Astrocyte (in vitro differentiated cells and primary cell): ENCODE measurements at regions not wholly inside any gene's neighbourhood (a gene's known extent, or its start where the extent isn't known, plus 50 kb on each side); places are given as distances from the start of the nearest gene placed in this dataset.
"Not testable (repeated sequence)": the region's sequence is repeated elsewhere in the genome, so short reads cannot be mapped to it uniquely, and the experiment has no call there.

ENCODE experiments used
- DNase-seq: peaks from one replicate; pipeline ENCODE4 v3.0.0-alpha.2; 2010; ENCODE audit warnings: low read depth
- FAIRE-seq: peaks from 2 replicates; lab custom pipeline; 2011; peaks lifted over from hg19 to GRCh38; lab: Jason Lieb, UNC
- H2AFZ ChIP-seq: 2 replicates; pipeline ENCODE4 v1.6.0; 2012; ENCODE audit warnings: low read depth, low read length, inconsistent platforms
- H3K27ac ChIP-seq: 2 replicates; pipeline ENCODE4 v1.5.1; 2011; ENCODE audit warnings: low read depth, low read length, inconsistent platforms
- H3K27me3 ChIP-seq: 2 replicates; pipeline ENCODE4 v1.6.0; 2011; ENCODE audit warnings: low read length, inconsistent platforms; ENCODE audit not compliant: insufficient read depth
- H3K36me3 ChIP-seq: 2 replicates; pipeline ENCODE4 v1.5.1; 2011; ENCODE audit warnings: low read length, inconsistent platforms; ENCODE audit not compliant: insufficient read depth
- H3K4me1 ChIP-seq: 2 replicates; pipeline ENCODE4 v1.5.1; 2011; ENCODE audit warnings: low read length, inconsistent platforms; ENCODE audit not compliant: insufficient read depth
- H3K4me2 ChIP-seq: 2 replicates; pipeline ENCODE4 v1.6.0; 2012; ENCODE audit warnings: low read length, inconsistent platforms
- H3K4me3 ChIP-seq: 2 replicates; pipeline ENCODE4 v1.5.1; 2011; ENCODE audit warnings: low read depth, mild to moderate bottlenecking, low read length, inconsistent platforms; ENCODE audit not compliant: insufficient read depth
- H3K79me2 ChIP-seq: 2 replicates; pipeline ENCODE4 v1.6.0; 2012; ENCODE audit warnings: mild to moderate bottlenecking, low read length, inconsistent platforms; ENCODE audit not compliant: insufficient read depth
- H3K9ac ChIP-seq: 2 replicates; pipeline ENCODE4 v1.6.0; 2012; ENCODE audit warnings: mild to moderate bottlenecking, low read length, inconsistent platforms
- H3K9me3 ChIP-seq: 2 replicates; pipeline ENCODE4 v1.5.1; 2012; ENCODE audit warnings: low read depth, mild to moderate bottlenecking, low read length, inconsistent platforms; ENCODE audit not compliant: insufficient read depth
- H4K20me1 ChIP-seq: 2 replicates; pipeline ENCODE4 v1.6.0; 2012; ENCODE audit warnings: low read length, inconsistent platforms; ENCODE audit not compliant: insufficient read depth
- H3K27ac Mint-ChIP-seq: one replicate; pipeline ENCODE4 v1.8.0; 2021; ENCODE audit warnings: mild to moderate bottlenecking, mixed read lengths; ENCODE audit not compliant: unreplicated experiment
- H3K27me3 Mint-ChIP-seq: one replicate; pipeline ENCODE4 v1.8.0; 2021; ENCODE audit warnings: low read depth, mixed read lengths; ENCODE audit not compliant: unreplicated experiment
- H3K36me3 Mint-ChIP-seq: one replicate; pipeline ENCODE4 v1.8.0; 2021; ENCODE audit warnings: low read depth, mixed read lengths; ENCODE audit not compliant: unreplicated experiment
- H3K4me1 Mint-ChIP-seq: one replicate; pipeline ENCODE4 v1.8.0; 2021; ENCODE audit warnings: low read depth, mixed read lengths; ENCODE audit not compliant: unreplicated experiment
- H3K4me3 Mint-ChIP-seq: one replicate; pipeline ENCODE4 v1.8.0; 2021; ENCODE audit warnings: mild to moderate bottlenecking, moderate library complexity, mixed read lengths; ENCODE audit not compliant: unreplicated experiment
- H3K9me3 Mint-ChIP-seq: one replicate; pipeline ENCODE4 v1.8.0; 2021; ENCODE audit warnings: mild to moderate bottlenecking, mixed read lengths; ENCODE audit not compliant: unreplicated experiment

- not testable (repeated sequence) for H3K27me3 Mint-ChIP-seq, H3K36me3 ChIP-seq, H3K4me1 ChIP-seq, H3K36me3 Mint-ChIP-seq, H2AFZ ChIP-seq, H3K4me2 ChIP-seq, DNase-seq, H3K9ac ChIP-seq, H4K20me1 ChIP-seq, H3K27me3 ChIP-seq, H3K4me1 Mint-ChIP-seq, H3K4me3 ChIP-seq, H3K4me3 Mint-ChIP-seq, H3K27ac Mint-ChIP-seq, H3K79me2 ChIP-seq, H3K27ac ChIP-seq, FAIRE-seq, H3K9me3 ChIP-seq
- H3K9me3 Mint-ChIP-seq, result peaks cover 17% of the 10 kb centered on the region
Measured at GRCh38 chr16:29250923-29251434, 155.5 kb downstream of the NPIPB11 start.

GRCh38 chr16:29250469-29250868 is 156.0 kb downstream of the NPIPB11 start:
- not testable (repeated sequence) for H3K9ac ChIP-seq, H3K27ac Mint-ChIP-seq, H3K4me2 ChIP-seq, FAIRE-seq, H3K36me3 ChIP-seq, H3K27me3 Mint-ChIP-seq, H3K36me3 Mint-ChIP-seq, H3K79me2 ChIP-seq, H3K9me3 ChIP-seq, H2AFZ ChIP-seq, H3K27me3 ChIP-seq, DNase-seq, H3K4me1 ChIP-seq, H3K4me3 ChIP-seq, H3K4me3 Mint-ChIP-seq, H3K27ac ChIP-seq, H3K4me1 Mint-ChIP-seq, H4K20me1 ChIP-seq
- H3K9me3 Mint-ChIP-seq, result peaks cover 17% of the 10 kb centered on the region

GRCh38 chr16:29248940-29249318 is 157.6 kb downstream of the NPIPB11 start:
- H3K9ac ChIP-seq, H3K36me3 Mint-ChIP-seq, DNase-seq, H3K27me3 Mint-ChIP-seq, H3K27ac ChIP-seq, H3K27me3 ChIP-seq, H2AFZ ChIP-seq, H3K79me2 ChIP-seq, H4K20me1 ChIP-seq, H3K4me3 Mint-ChIP-seq, H3K27ac Mint-ChIP-seq, FAIRE-seq, H3K9me3 ChIP-seq, H3K4me1 Mint-ChIP-seq, H3K36me3 ChIP-seq, H3K4me2 ChIP-seq, H3K4me1 ChIP-seq, H3K4me3 ChIP-seq: not testable (repeated sequence)
- H3K9me3 Mint-ChIP-seq, result peaks cover 17% of the 10 kb centered on the region

GRCh38 chr16:29248306-29248939 is 158.1 kb downstream of the NPIPB11 start:
- not testable (repeated sequence) for H3K27me3 Mint-ChIP-seq, H3K27ac Mint-ChIP-seq, H3K27ac ChIP-seq, FAIRE-seq, H3K9me3 ChIP-seq, H3K4me3 Mint-ChIP-seq, H3K4me2 ChIP-seq, H3K36me3 Mint-ChIP-seq, H3K9ac ChIP-seq, H4K20me1 ChIP-seq, DNase-seq, H2AFZ ChIP-seq, H3K27me3 ChIP-seq, H3K4me1 Mint-ChIP-seq, H3K36me3 ChIP-seq, H3K4me1 ChIP-seq, H3K4me3 ChIP-seq, H3K79me2 ChIP-seq
- H3K9me3 Mint-ChIP-seq, result peaks cover 17% of the 10 kb centered on the region

- H3K36me3 ChIP-seq, FAIRE-seq, H3K27ac ChIP-seq, H3K4me2 ChIP-seq, H3K9me3 ChIP-seq, H3K27me3 ChIP-seq, H3K27ac Mint-ChIP-seq, H3K4me3 Mint-ChIP-seq, H4K20me1 ChIP-seq, H3K36me3 Mint-ChIP-seq, H3K4me3 ChIP-seq, H3K9ac ChIP-seq, H3K79me2 ChIP-seq, H3K4me1 Mint-ChIP-seq, H2AFZ ChIP-seq, H3K4me1 ChIP-seq, H3K27me3 Mint-ChIP-seq, DNase-seq: not testable (repeated sequence)
- peaks cover 15% of the 10 kb centered on the region for H3K9me3 Mint-ChIP-seq
Measured at GRCh38 chr16:29246091-29246490, 160.4 kb downstream of the NPIPB11 start.
